ENCODE measurements at regions not wholly inside any gene's neighbourhood (a gene's known extent, or its start where the extent isn't known, plus 50 kb on each side); places are given as distances from the start of the nearest gene placed in this dataset. TPM values are rescaled to one million over a fixed set of nuclear protein-coding genes. Genes with fewer than 3 reads are reported as not detected.

DNA sequence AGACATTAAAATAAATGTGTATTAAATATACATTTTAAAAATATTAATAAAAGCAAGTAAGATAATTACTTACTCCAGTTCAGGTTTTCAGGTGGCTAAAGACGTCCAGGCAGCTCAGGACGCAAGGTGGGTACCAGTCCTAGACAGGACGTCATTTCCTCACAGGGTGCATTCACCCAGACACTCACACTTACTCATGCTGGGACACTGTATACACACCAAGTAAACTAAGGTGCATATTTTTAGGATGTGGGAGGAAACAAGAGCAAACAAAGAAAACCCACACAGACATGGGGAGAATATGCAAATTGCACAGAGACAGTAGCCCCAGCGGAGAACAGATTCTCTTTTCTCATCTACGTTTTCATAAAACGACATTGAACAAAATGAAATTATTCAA is 457.9 kb downstream of the BRINP3 start:
- DNase-seq (ENCODE audit: low spot score) (no peak), ATAC-seq (ENCODE audit: low FRiP score) (no peak)

DNA sequence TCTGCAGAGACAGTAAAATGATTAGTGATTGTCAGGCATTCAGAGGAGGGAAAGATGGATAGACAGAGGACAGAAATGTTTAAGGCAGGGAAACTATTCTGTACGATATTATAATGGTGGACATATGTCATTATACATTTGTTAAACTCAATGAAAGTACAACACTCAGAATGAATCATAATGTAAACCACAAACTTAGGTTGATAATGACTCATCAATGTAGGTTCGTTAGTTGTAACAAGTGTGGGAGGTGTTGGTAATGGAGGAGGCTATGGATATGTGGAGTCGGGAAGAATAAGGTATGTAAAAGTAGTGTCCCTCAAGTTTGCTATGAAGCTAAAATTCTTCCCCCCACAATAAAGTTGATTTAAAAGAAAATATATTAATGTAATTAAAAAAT is 455.0 kb downstream of the BRINP3 start:
- ATAC-seq (ENCODE audit: low FRiP score) (no peak), DNase-seq (ENCODE audit: low spot score) (no peak)
- TF ChIP-seq, protein P1, sequence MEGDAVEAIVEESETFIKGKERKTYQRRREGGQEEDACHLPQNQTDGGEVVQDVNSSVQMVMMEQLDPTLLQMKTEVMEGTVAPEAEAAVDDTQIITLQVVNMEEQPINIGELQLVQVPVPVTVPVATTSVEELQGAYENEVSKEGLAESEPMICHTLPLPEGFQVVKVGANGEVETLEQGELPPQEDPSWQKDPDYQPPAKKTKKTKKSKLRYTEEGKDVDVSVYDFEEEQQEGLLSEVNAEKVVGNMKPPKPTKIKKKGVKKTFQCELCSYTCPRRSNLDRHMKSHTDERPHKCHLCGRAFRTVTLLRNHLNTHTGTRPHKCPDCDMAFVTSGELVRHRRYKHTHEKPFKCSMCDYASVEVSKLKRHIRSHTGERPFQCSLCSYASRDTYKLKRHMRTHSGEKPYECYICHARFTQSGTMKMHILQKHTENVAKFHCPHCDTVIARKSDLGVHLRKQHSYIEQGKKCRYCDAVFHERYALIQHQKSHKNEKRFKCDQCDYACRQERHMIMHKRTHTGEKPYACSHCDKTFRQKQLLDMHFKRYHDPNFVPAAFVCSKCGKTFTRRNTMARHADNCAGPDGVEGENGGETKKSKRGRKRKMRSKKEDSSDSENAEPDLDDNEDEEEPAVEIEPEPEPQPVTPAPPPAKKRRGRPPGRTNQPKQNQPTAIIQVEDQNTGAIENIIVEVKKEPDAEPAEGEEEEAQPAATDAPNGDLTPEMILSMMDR (IDR thresholded peaks at IDR 0.05) = no peak

More for the DNA sequence above, 457.9 kb downstream of the BRINP3 start:
- TF ChIP-seq, protein P1 (IDR thresholded peaks at IDR 0.05) = no peak

DNA sequence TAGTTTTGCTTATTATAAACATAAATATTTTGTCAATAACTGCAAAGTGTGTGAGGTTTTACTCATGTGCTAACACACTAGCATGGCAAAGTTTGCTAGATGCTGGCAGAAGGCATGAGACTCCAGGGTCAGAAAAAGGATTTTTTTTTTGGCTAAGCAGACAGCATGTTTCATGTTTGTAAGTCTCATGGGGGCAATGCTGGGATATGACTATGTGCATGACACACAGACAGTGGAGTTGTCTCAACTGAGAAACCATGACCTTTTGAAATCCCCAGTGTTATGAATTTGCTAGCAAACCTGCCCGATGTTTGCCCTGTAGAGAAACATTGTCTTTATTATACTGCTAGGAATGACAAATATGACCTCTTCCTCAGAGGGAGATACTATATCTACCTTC is 448.2 kb downstream of the BRINP3 start:
- TF ChIP-seq, protein P1 (IDR thresholded peaks at IDR 0.05) = no peak
- no peak for ATAC-seq (ENCODE audit: low FRiP score)
- DNase-seq (ENCODE audit: low spot score) = no peak

DNA sequence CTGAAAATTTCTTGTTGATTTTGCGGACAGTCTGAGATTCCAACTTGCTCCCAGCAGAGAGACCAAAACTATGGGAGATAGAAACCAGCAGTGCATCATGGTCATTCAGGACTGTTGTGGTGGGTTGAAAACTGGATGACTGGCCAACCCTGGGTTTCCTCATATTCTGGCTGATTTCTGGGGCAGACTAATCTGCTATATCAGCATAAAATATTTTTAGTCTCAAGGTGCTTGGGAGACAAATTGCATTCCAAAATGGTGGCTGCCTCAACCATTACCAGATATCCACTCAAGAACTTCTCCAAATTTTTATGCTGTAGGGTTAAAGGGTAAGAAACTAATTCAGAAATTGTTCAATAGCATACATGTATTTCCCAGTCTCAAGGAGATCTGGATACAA is 434.0 kb downstream of the BRINP3 start:
- TF ChIP-seq, protein P1 (IDR thresholded peaks at IDR 0.05) = no peak
- no peak for DNase-seq (ENCODE audit: low spot score)
- no peak for ATAC-seq (ENCODE audit: low FRiP score)

DNA sequence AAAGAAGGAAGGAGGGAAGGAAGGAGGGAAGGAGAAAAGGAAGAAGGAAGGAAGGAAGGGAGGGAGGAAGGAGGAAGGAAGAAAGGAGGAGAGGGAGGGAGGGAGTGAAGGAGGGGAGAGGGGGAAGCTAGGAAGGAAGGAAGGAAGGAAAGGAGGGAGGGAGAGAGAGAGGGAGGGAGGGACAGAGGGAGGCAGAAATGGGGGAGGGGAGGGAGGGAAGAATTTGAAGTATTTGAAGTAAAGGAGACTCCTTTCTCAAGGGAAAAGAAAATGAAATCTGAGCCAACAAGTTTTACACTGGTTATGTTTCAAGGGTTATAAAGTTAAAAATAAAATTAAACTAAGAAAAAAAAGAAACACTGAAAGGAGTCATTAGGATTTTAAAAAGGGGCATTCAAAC is 431.4 kb downstream of the BRINP3 start:
- TF ChIP-seq, protein P1 (IDR thresholded peaks at IDR 0.05) = no peak
- DNase-seq (ENCODE audit: low spot score) (no peak), ATAC-seq (ENCODE audit: low FRiP score) (no peak)

Small RNAs in the stretch of these regions (small RNA-seq; reads per million reads assigned to genes)
- gene AL136372.1 = not detected
- gene AL357559.1 = not detected
- gene AL391813.1 = not detected
- gene RNA5SP73 = not detected

Measured in omental fat pad (tissue), 3 donors.